Endothelial cell of umbilical vein (primary cell): ENCODE measurements at regions not wholly inside any gene's neighbourhood (a gene's known extent, or its start where the extent isn't known, plus 50 kb on each side); places are given as distances from the start of the nearest gene placed in this dataset.

Experiments
- BruUV-seq: library from RNA; stranded (reverse); fragments of 400-500 nt; replicated peaks from 2 replicates; lab custom pipeline; 2021; lab: Mats Ljungman, UMichigan
- CTCF ChIA-PET: fragments of 300-600, 350-600 bp; sonication (Branson Sonifier 250); formaldehyde crosslinking; loops from one replicate; lab custom pipeline; 2021; ENCODE audit warnings: antibody characterized with exemption, inconsistent platforms; lab: Charles Lee
- POLR2A ChIA-PET: fragments of 300-600, 350-600 bp; sonication (Branson Sonifier 250); formaldehyde crosslinking; loops from one replicate; lab custom pipeline; 2021; ENCODE audit warnings: antibody characterized with exemption, inconsistent platforms; lab: Charles Lee
- DNase-seq: peaks from one replicate; pipeline ENCODE4 v3.0.0-alpha.2; 2011; ENCODE audit warnings: low read depth, low spot score
- FAIRE-seq: peaks from 2 replicates; lab custom pipeline; 2011; peaks lifted over from hg19 to GRCh38; lab: Jason Lieb, UNC
- H2AFZ ChIP-seq: 2 replicates; pipeline ENCODE4 v1.6.0; 2012; ENCODE audit warnings: low read depth, low read length, control low read depth, inconsistent platforms
- H3K27ac ChIP-seq: 2 replicates; pipeline ENCODE4 v1.5.1; 2011; ENCODE audit warnings: low read depth, mild to moderate bottlenecking, control low read depth, low read length, moderate library complexity; ENCODE audit not compliant: insufficient read depth
- H3K27me3 ChIP-seq, 2 experiments: 2 replicates each; pipeline versions ENCODE4 v1.6.0 to v1.6.1; 2011; ENCODE audit warnings: low read length in 2 of 2, mixed read lengths in 1 of 2; ENCODE audit not compliant: control insufficient read depth in 2 of 2, insufficient read depth in 2 of 2
- H3K36me3 ChIP-seq, 2 experiments: 2 replicates in 1 of 2; 3 replicates in 1 of 2; pipeline ENCODE4 v1.5.1; 2011; ENCODE audit warnings: low read length in 2 of 2, mild to moderate bottlenecking in 1 of 2, moderate library complexity in 1 of 2; ENCODE audit not compliant: control insufficient read depth in 2 of 2, insufficient read depth in 2 of 2; ENCODE audit errors: extremely low read depth in 1 of 2
- H3K4me1 ChIP-seq: 3 replicates; pipeline ENCODE4 v1.5.1; 2011; ENCODE audit warnings: mild to moderate bottlenecking, low read length; ENCODE audit not compliant: control insufficient read depth, insufficient read depth; ENCODE audit errors: extremely low read depth
- H3K4me2 ChIP-seq: 2 replicates; pipeline ENCODE4 v1.6.1; 2011; ENCODE audit warnings: low read length, control low read depth, mixed read lengths; ENCODE audit not compliant: insufficient read depth
- H3K4me3 ChIP-seq, 3 experiments: fragments of 200-600 bp in 1 of 3; sonication (generic), shearing (Covaris generic) in 1 of 3; replicated peaks in 1 of 3; 2 replicates each; pipeline ENCODE4 v1.5.1; 2011 to 2016; ENCODE audit warnings: control low read depth in 3 of 3, low read length in 3 of 3, mild to moderate bottlenecking in 2 of 3, inconsistent platforms in 1 of 3, low read depth in 1 of 3, moderate library complexity in 1 of 3; ENCODE audit not compliant: insufficient read depth in 1 of 3
- H3K79me2 ChIP-seq: 2 replicates; pipeline ENCODE4 v1.6.0; 2012; ENCODE audit warnings: low read length, inconsistent platforms; ENCODE audit not compliant: control insufficient read depth, insufficient read depth
- H3K9ac ChIP-seq: replicated peaks from 2 replicates; pipeline ENCODE3; 2011; ENCODE audit warnings: low read length, control low read depth; ENCODE audit not compliant: insufficient read depth; ENCODE audit errors: extremely low read depth
- H3K9me1 ChIP-seq: replicated peaks from 3 replicates; pipeline ENCODE4 v1.6.0; 2011; ENCODE audit warnings: mild to moderate bottlenecking, low read length; ENCODE audit not compliant: control insufficient read depth, insufficient read depth; ENCODE audit errors: extremely low read depth
- H3K9me3 ChIP-seq: replicated peaks from 2 replicates; pipeline ENCODE4 v1.5.1; 2012; ENCODE audit warnings: low read length, inconsistent platforms; ENCODE audit not compliant: control insufficient read depth, insufficient read depth
- H4K20me1 ChIP-seq: replicated peaks from 2 replicates; pipeline ENCODE3; 2011; ENCODE audit warnings: mild to moderate bottlenecking, low read length; ENCODE audit not compliant: control insufficient read depth, insufficient read depth; ENCODE audit errors: extremely low read depth
- EZH2 ChIP-seq: IDR thresholded peaks from 2 replicates; pipeline ENCODE4 v1.6.1; 2012; ENCODE audit warnings: borderline replicate concordance, low read depth, mild to moderate bottlenecking, moderate library complexity, low read length, inconsistent platforms; ENCODE audit not compliant: severe bottlenecking
- FOS ChIP-seq: IDR thresholded peaks from 2 replicates; pipeline ENCODE4 v1.6.1; 2011; ENCODE audit warnings: mild to moderate bottlenecking, low read length, moderate library complexity, borderline replicate concordance; ENCODE audit not compliant: insufficient read depth
- GATA2 ChIP-seq: IDR thresholded peaks from 2 replicates; pipeline ENCODE4 v1.7.0; 2011; ENCODE audit warnings: low read depth, mild to moderate bottlenecking, moderate library complexity, mixed read lengths, low read length; ENCODE audit not compliant: insufficient read length, insufficient read depth
- JUN ChIP-seq: IDR thresholded peaks from 2 replicates; pipeline ENCODE4 v1.6.1; 2011; ENCODE audit warnings: borderline replicate concordance, low read depth; ENCODE audit not compliant: insufficient read length, insufficient read depth
- MYC ChIP-seq: IDR thresholded peaks from one replicate; pipeline ENCODE4 v1.6.1; 2011; ENCODE audit warnings: mild to moderate bottlenecking, low read depth, low read length
- POLR2A ChIP-seq: IDR thresholded peaks from 2 replicates; pipeline ENCODE4 v1.6.1; 2012; ENCODE audit warnings: low read depth, mild to moderate bottlenecking, control low read depth, low read length
- POLR2AphosphoS5 ChIP-seq: IDR thresholded peaks from 2 replicates; pipeline ENCODE4 v1.6.1; 2012; ENCODE audit warnings: low read depth, mild to moderate bottlenecking, control low read depth, low read length, moderate library complexity; ENCODE audit not compliant: insufficient read depth
- dilution Hi-C: fragments of 300-500 bp; cut with MboI; formaldehyde crosslinking; loops from one replicate; pipeline ENCODE4 v1.15.0; 2019; ENCODE audit warnings: low sequenced_read_pairs; ENCODE audit not compliant: extremely low pct_ligation_motif_present
- intact Hi-C: fragments of 100-400 bp; cut with micrococcal nuclease; formaldehyde crosslinking; loops from one replicate; pipeline ENCODE4 v1.10.0; 2022
- TF ChIP-seq, protein P1 (sequence below), 2 donors: IDR thresholded peaks; 1 replicate in 1 of 2; 2 replicates in 1 of 2; pipeline ENCODE4 v1.5.1; 2011; ENCODE audit warnings: low read length in 2 of 2, mild to moderate bottlenecking in 2 of 2, moderate library complexity in 2 of 2, control low read depth in 1 of 2, inconsistent platforms in 1 of 2, low read depth in 1 of 2; ENCODE audit not compliant: insufficient read depth in 1 of 2; ENCODE audit errors: extremely low read depth in 1 of 2
- TF ChIP-seq, protein P2 (sequence below): IDR thresholded peaks from 2 replicates; pipeline ENCODE4 v1.6.1; 2011; ENCODE audit not compliant: insufficient read depth, insufficient read length

DNA sequence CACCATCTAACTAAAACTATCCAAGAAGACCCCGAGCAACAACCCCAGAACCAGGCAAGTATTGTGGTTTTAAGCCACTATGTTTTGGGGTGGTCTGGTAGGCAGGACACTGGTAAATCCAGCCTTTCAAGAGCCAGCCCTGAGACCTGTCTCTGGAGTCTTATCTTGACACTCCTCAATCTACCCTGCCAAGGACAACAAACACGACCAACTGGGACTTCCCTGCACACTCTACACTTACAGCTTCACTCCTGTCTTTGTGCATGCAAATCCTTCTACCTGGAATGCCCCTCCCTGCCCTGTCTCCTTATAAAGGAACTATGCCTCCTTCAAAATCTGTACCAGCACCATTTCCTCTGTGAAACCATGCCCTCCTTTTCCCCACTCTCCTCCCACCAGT lies 107.3 kb downstream of the RPL27A start:
- H3K9ac ChIP-seq: no peak overlapping the region
- TF ChIP-seq JUN: no peak
- no peak for TF ChIP-seq POLR2A
- TF ChIP-seq, protein P1, sequence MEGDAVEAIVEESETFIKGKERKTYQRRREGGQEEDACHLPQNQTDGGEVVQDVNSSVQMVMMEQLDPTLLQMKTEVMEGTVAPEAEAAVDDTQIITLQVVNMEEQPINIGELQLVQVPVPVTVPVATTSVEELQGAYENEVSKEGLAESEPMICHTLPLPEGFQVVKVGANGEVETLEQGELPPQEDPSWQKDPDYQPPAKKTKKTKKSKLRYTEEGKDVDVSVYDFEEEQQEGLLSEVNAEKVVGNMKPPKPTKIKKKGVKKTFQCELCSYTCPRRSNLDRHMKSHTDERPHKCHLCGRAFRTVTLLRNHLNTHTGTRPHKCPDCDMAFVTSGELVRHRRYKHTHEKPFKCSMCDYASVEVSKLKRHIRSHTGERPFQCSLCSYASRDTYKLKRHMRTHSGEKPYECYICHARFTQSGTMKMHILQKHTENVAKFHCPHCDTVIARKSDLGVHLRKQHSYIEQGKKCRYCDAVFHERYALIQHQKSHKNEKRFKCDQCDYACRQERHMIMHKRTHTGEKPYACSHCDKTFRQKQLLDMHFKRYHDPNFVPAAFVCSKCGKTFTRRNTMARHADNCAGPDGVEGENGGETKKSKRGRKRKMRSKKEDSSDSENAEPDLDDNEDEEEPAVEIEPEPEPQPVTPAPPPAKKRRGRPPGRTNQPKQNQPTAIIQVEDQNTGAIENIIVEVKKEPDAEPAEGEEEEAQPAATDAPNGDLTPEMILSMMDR (IDR thresholded peaks at IDR 0.05; ENCODE audit: extremely low read depth in 1 of 2, insufficient read depth in 1 of 2, low read depth in 1 of 2, low read length in 2 of 2): no peak
- no peak for TF ChIP-seq GATA2
- no peaks in the 10 kb centered on the region for H4K20me1 ChIP-seq
- DNase-seq (no peak), FAIRE-seq (no peak)
- H2AFZ ChIP-seq: no peak overlapping the region
- H3K36me3 ChIP-seq: no peaks in the 10 kb centered on the region
- ChIA-PET POLR2A (no interaction called here), CTCF (interaction anchor here (1.0 to 2.4 kb wide), 2 partner anchors 11 to 13 kb away, joined by 3 to 8 read pairs; no protein-coding TSS in a partner anchor)
- dilution Hi-C loops: no loop called here
- no peak overlapping the region for H3K27ac ChIP-seq
- H3K4me1 ChIP-seq: peaks cover 8% of the 10 kb centered on the region
- BruUV-seq: no TSS peak
- no peak overlapping the region for H3K4me2 ChIP-seq
- no peaks in the 10 kb centered on the region for H3K9me1 ChIP-seq
- H3K27me3 ChIP-seq: no peaks in the 10 kb centered on the region
- H3K79me2 ChIP-seq: no peaks in the 10 kb centered on the region
- no peak overlapping the region for H3K4me3 ChIP-seq
- intact Hi-C loops: no loop called here
- no peaks in the 10 kb centered on the region for H3K9me3 ChIP-seq

DNA sequence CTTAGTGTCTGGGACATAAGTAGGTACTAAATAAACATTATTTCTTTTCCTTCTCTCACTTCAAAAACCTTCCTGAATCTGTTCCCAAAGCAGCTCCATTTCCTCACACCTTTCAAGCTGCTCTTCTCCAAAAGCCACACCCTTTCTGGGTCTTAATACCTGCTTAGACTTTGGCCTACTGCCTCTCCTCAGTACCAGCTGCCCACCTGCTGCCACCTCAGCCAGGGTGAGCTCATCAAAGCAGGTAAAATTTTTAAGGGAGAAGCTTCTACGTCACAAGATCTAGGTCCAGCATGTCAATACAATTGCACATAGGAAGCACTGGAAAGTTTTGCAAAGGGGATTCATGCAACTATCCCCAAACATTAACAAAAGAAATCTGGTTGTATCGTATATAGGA lies 108.4 kb downstream of the RPL27A start:
- FAIRE-seq: no peak
- no peak for DNase-seq
- no peaks in the 10 kb centered on the region for H3K27me3 ChIP-seq
- no peaks in the 10 kb centered on the region for H3K9me1 ChIP-seq
- no peak for TF ChIP-seq EZH2
- TF ChIP-seq JUN: no peak
- TF ChIP-seq MYC: no peak
- no peak for TF ChIP-seq POLR2A
- TF ChIP-seq POLR2AphosphoS5: no peak
- TF ChIP-seq, protein P1 (IDR thresholded peaks at IDR 0.05; ENCODE audit: extremely low read depth in 1 of 2, insufficient read depth in 1 of 2, low read depth in 1 of 2, low read length in 2 of 2): no peak
- TF ChIP-seq, protein P2, sequence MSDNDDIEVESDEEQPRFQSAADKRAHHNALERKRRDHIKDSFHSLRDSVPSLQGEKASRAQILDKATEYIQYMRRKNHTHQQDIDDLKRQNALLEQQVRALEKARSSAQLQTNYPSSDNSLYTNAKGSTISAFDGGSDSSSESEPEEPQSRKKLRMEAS: no peak
- TF ChIP-seq GATA2: no peak
- no peak for TF ChIP-seq FOS
- H3K27ac ChIP-seq: no peak overlapping the region
- no peaks in the 10 kb centered on the region for H4K20me1 ChIP-seq
- H3K36me3 ChIP-seq: no peaks in the 10 kb centered on the region
- dilution Hi-C loops: no loop called here
- BruUV-seq: no TSS peak
- H3K4me2 ChIP-seq: no peak overlapping the region
- H2AFZ ChIP-seq: no peak overlapping the region
- CTCF ChIA-PET: interaction anchor here (1.0 to 2.4 kb wide), 2 partner anchors 10 to 168 kb away, joined by 5 to 8 read pairs; no protein-coding TSS in a partner anchor
- POLR2A ChIA-PET: no interaction called here
- H3K9ac ChIP-seq: no peak overlapping the region
- intact Hi-C loops: no loop called here
- H3K9me3 ChIP-seq: no peaks in the 10 kb centered on the region
- H3K4me3 ChIP-seq: no peak overlapping the region
- peaks cover 8% of the 10 kb centered on the region for H3K4me1 ChIP-seq
- no peaks in the 10 kb centered on the region for H3K79me2 ChIP-seq
